ENCODE measurements at regions not wholly inside any gene's neighbourhood (a gene's known extent, or its start where the extent isn't known, plus 50 kb on each side); places are given as distances from the start of the nearest gene placed in this dataset.

GRCh38 chr7:67387851-67388250, 391.2 kb downstream of the TYW1 start:
- no peak for TF ChIP-seq CTCF (IDR thresholded peaks at IDR 0.05)
- no peak for TF ChIP-seq EP300 (IDR thresholded peaks at IDR 0.05)
- TF ChIP-seq POLR2AphosphoS5 (IDR thresholded peaks at IDR 0.05), result no peak
- TF ChIP-seq POLR2A (IDR thresholded peaks at IDR 0.05), result no peak
- no peaks in the 10 kb centered on the region for H3K4me1 ChIP-seq
- intact Hi-C loops (cut with DNase I; ENCODE audit: low total_unique reads), result no loop called here
- DNase-seq, result no peak
- no peak overlapping the region for H3K4me3 ChIP-seq
- H3K9me3 ChIP-seq, result no peaks in the 10 kb centered on the region
- no peaks in the 10 kb centered on the region for H3K36me3 ChIP-seq
- no peak overlapping the region for H3K27ac ChIP-seq
- H3K27me3 ChIP-seq, result peaks cover 0 to 11% (median 0%) of the 10 kb centered on the region in 3 donors
- WGBS, 5 donors, result 73 to 80% (median 78%) methylated on average over 4 of the region's 4 CpGs

- no peak overlapping the region for H3K4me3 ChIP-seq
- peaks cover 0 to 11% (median 0%) of the 10 kb centered on the region in 3 donors for H3K27me3 ChIP-seq
- H3K27ac ChIP-seq, result no peak overlapping the region
- no peak for TF ChIP-seq EP300 (IDR thresholded peaks at IDR 0.05)
- TF ChIP-seq POLR2AphosphoS5 (IDR thresholded peaks at IDR 0.05), result no peak
- TF ChIP-seq CTCF (IDR thresholded peaks at IDR 0.05), result no peak
- TF ChIP-seq POLR2A (IDR thresholded peaks at IDR 0.05), result no peak
- H3K4me1 ChIP-seq, result no peaks in the 10 kb centered on the region
- WGBS, 5 donors, result 70 to 76% (median 72%) methylated on average over 19 of the region's 19 CpGs
- intact Hi-C loops (cut with DNase I; ENCODE audit: low total_unique reads), result no loop called here
- H3K36me3 ChIP-seq, result no peaks in the 10 kb centered on the region
- no peak for DNase-seq
- H3K9me3 ChIP-seq, result no peaks in the 10 kb centered on the region
These were observed 394.5 kb downstream of the TYW1 start for GRCh38 chr7:67391168-67391567.

- H3K4me1 ChIP-seq, result no peaks in the 10 kb centered on the region
- no peak for DNase-seq
- TF ChIP-seq CTCF (IDR thresholded peaks at IDR 0.05), result no peak
- TF ChIP-seq POLR2A (IDR thresholded peaks at IDR 0.05), result no peak
- TF ChIP-seq EP300 (IDR thresholded peaks at IDR 0.05), result no peak
- TF ChIP-seq POLR2AphosphoS5 (IDR thresholded peaks at IDR 0.05), result no peak
- intact Hi-C loops (cut with DNase I; ENCODE audit: low total_unique reads), result no loop called here
- H3K27ac ChIP-seq, result no peak overlapping the region
- WGBS, 5 donors, result 66 to 74% (median 69%) methylated on average over 16 of the region's 16 CpGs
- peaks cover 0 to 11% (median 0%) of the 10 kb centered on the region in 3 donors for H3K27me3 ChIP-seq
- peaks cover 0 to 6% (median 2%) of the 10 kb centered on the region in 4 donors for H3K9me3 ChIP-seq
- H3K36me3 ChIP-seq, result no peaks in the 10 kb centered on the region
- no peak overlapping the region for H3K4me3 ChIP-seq
These were observed 396.2 kb downstream of the TYW1 start for GRCh38 chr7:67392596-67393438.

GRCh38 chr7:67393903-67394302, 397.3 kb downstream of the TYW1 start:
- DNase-seq, result no peak
- TF ChIP-seq POLR2A (IDR thresholded peaks at IDR 0.05), result no peak
- TF ChIP-seq CTCF (IDR thresholded peaks at IDR 0.05), result no peak
- TF ChIP-seq EP300 (IDR thresholded peaks at IDR 0.05), result no peak
- no peak for TF ChIP-seq POLR2AphosphoS5 (IDR thresholded peaks at IDR 0.05)
- no peaks in the 10 kb centered on the region for H3K36me3 ChIP-seq
- intact Hi-C loops (cut with DNase I; ENCODE audit: low total_unique reads), result no loop called here
- no peak overlapping the region for H3K27ac ChIP-seq
- WGBS, 5 donors, result 53 to 91% (median 63%) methylated on average over 1 of the region's 1 CpG
- H3K27me3 ChIP-seq, result peaks cover 0 to 11% (median 0%) of the 10 kb centered on the region in 3 donors
- no peak overlapping the region for H3K4me3 ChIP-seq
- H3K9me3 ChIP-seq, result peaks cover 0 to 12% (median 11%) of the 10 kb centered on the region in 4 donors
- H3K4me1 ChIP-seq, result no peaks in the 10 kb centered on the region
